ENCODE measurements at regions not wholly inside any gene's neighbourhood (a gene's known extent, or its start where the extent isn't known, plus 50 kb on each side); places are given as distances from the start of the nearest gene placed in this dataset.

- Histone ChIP-seq H4K20me1 (ENCODE audit: insufficient read depth, low read length) (no peaks in the 10 kb centered on the region), H3K27ac (ENCODE audit: low read depth in 1 of 2, low read length in 2 of 2) (no peak overlapping the region), H3K79me2 (ENCODE audit: insufficient read depth, low read length) (no peaks in the 10 kb centered on the region), H3K4me2 (replicated peaks; ENCODE audit: extremely low read depth, low read length, poor library complexity, severe bottlenecking) (no peak overlapping the region), H3K4me3 (replicated peaks in 1 of 3; ENCODE audit: low read depth in 2 of 3, low read length in 3 of 3) (no peak overlapping the region), H3K9ac (ENCODE audit: insufficient read depth, low read length, poor library complexity, severe bottlenecking) (no peak overlapping the region), H3K9me3 (replicated peaks in 1 of 2; ENCODE audit: control insufficient read depth in 1 of 2, insufficient read depth in 1 of 2, low read length in 2 of 2) (no peaks in the 10 kb centered on the region), H3K4me1 (ENCODE audit: control insufficient read depth in 1 of 2, insufficient read depth in 2 of 2, low read length in 2 of 2) (no peaks in the 10 kb centered on the region), H3K36me3 (replicated peaks in 1 of 2; ENCODE audit: control insufficient read depth in 1 of 2, insufficient read depth in 2 of 2, low read length in 2 of 2) (no peaks in the 10 kb centered on the region), H2AFZ (ENCODE audit: insufficient read depth, low read depth, low read length, poor library complexity, severe bottlenecking) (no peak overlapping the region), H3K27me3 (ENCODE audit: control insufficient read depth in 2 of 2, insufficient read depth in 2 of 2, low read length in 2 of 2) (no peaks in the 10 kb centered on the region)
- Mint-ChIP-seq H3K9me3 (peaks cover 0 to 3% (median 0%) of the 10 kb centered on the region in 7 donors), H3K27me3 (ENCODE audit: low read depth in 3 of 3) (no peaks in the 10 kb centered on the region), H3K27ac (no peak overlapping the region), H3K4me3 (no peak overlapping the region), H3K36me3 (no peaks in the 10 kb centered on the region), H3K4me1 (no peaks in the 10 kb centered on the region)
- WGBS (ENCODE audit: insufficient coverage) = no CpG with 5 or more reads among the region's 1 CpG
- DNase-seq = no peak
- no peak for TF ChIP-seq CTCF (IDR thresholded peaks at IDR 0.05)
- intact Hi-C loops (cut with micrococcal nuclease) = no loop called here
Observed at GRCh38 chr11:42075180-42075579, 615.7 kb upstream of the LRRC4C start.

- Mint-ChIP-seq H3K27me3 (ENCODE audit: low read depth in 3 of 3) (no peaks in the 10 kb centered on the region), H3K36me3 (no peaks in the 10 kb centered on the region), H3K9me3 (peaks cover 0 to 4% (median 0%) of the 10 kb centered on the region in 7 donors), H3K4me1 (no peaks in the 10 kb centered on the region), H3K4me3 (no peak overlapping the region), H3K27ac (no peak overlapping the region)
- Histone ChIP-seq H3K79me2 (ENCODE audit: insufficient read depth, low read length) (no peaks in the 10 kb centered on the region), H3K27me3 (ENCODE audit: control insufficient read depth in 2 of 2, insufficient read depth in 2 of 2, low read length in 2 of 2) (no peaks in the 10 kb centered on the region), H2AFZ (ENCODE audit: insufficient read depth, low read depth, low read length, poor library complexity, severe bottlenecking) (no peak overlapping the region), H3K9me3 (replicated peaks in 1 of 2; ENCODE audit: control insufficient read depth in 1 of 2, insufficient read depth in 1 of 2, low read length in 2 of 2) (no peaks in the 10 kb centered on the region), H3K4me2 (replicated peaks; ENCODE audit: extremely low read depth, low read length, poor library complexity, severe bottlenecking) (no peak overlapping the region), H3K4me1 (ENCODE audit: control insufficient read depth in 1 of 2, insufficient read depth in 2 of 2, low read length in 2 of 2) (no peaks in the 10 kb centered on the region), H3K9ac (ENCODE audit: insufficient read depth, low read length, poor library complexity, severe bottlenecking) (no peak overlapping the region), H3K27ac (ENCODE audit: low read depth in 1 of 2, low read length in 2 of 2) (no peak overlapping the region), H4K20me1 (ENCODE audit: insufficient read depth, low read length) (no peaks in the 10 kb centered on the region), H3K4me3 (replicated peaks in 1 of 3; ENCODE audit: low read depth in 2 of 3, low read length in 3 of 3) (no peak overlapping the region), H3K36me3 (replicated peaks in 1 of 2; ENCODE audit: control insufficient read depth in 1 of 2, insufficient read depth in 2 of 2, low read length in 2 of 2) (no peaks in the 10 kb centered on the region)
- no peak for TF ChIP-seq CTCF (IDR thresholded peaks at IDR 0.05)
- no CpG with 5 or more reads among the region's 1 CpG for WGBS (ENCODE audit: insufficient coverage)
- DNase-seq = no peak
- intact Hi-C loops (cut with micrococcal nuclease) = no loop called here
Observed at GRCh38 chr11:42077794-42078193, 618.3 kb upstream of the LRRC4C start.
